GM10266 (cell line): ENCODE measurements at regions not wholly inside any gene's neighbourhood (a gene's known extent, or its start where the extent isn't known, plus 50 kb on each side); places are given as distances from the start of the nearest gene placed in this dataset.
"Not testable (repeated sequence)": the region's sequence is repeated elsewhere in the genome, so short reads cannot be mapped to it uniquely, and the experiment has no call there.

Experiments used
- DNase-seq: peaks from one replicate; pipeline ENCODE4 v3.0.0; 2012; ENCODE audit errors: extremely low spot score
- CTCF ChIP-seq: IDR thresholded peaks from 2 replicates; pipeline ENCODE4 v1.5.1; 2012; ENCODE audit warnings: mild to moderate bottlenecking, low read depth; ENCODE audit not compliant: control insufficient read depth, insufficient read depth; ENCODE audit errors: missing control alignments

- no peak for DNase-seq
- TF ChIP-seq CTCF, result no peak
These were observed 209.8 kb upstream of the NR3C2 start for GRCh38 chr4:148651991-148652390.

- no peak for DNase-seq
- TF ChIP-seq CTCF, result no peak
These were observed 207.6 kb upstream of the NR3C2 start for GRCh38 chr4:148649652-148650331.

GRCh38 chr4:148643851-148644250 is 201.6 kb upstream of the NR3C2 start:
- DNase-seq, result no peak
- TF ChIP-seq CTCF, result no peak

- no peak for DNase-seq
- no peak for TF ChIP-seq CTCF
These were observed 200.7 kb upstream of the NR3C2 start for GRCh38 chr4:148642907-148643306.

GRCh38 chr4:148638079-148638478 is 195.9 kb upstream of the NR3C2 start:
- DNase-seq, result not testable (repeated sequence)

GRCh38 chr4:148637453-148637852 is 195.2 kb upstream of the NR3C2 start:
- DNase-seq, result not testable (repeated sequence)

GRCh38 chr4:148634476-148634875 is 192.3 kb upstream of the NR3C2 start:
- no peak for TF ChIP-seq CTCF
- no peak for DNase-seq

- DNase-seq, result no peak
- no peak for TF ChIP-seq CTCF
These were observed 191.5 kb upstream of the NR3C2 start for GRCh38 chr4:148633720-148634119.

- no peak for TF ChIP-seq CTCF
- no peak for DNase-seq
These were observed 190.3 kb upstream of the NR3C2 start for GRCh38 chr4:148632476-148632875.
